Stimulated activated CD8-positive, alpha-beta memory T cell treated with anti-CD3 and anti-CD28 coated beads, Interleukin-15, amount 100 ng/mL, for 4 hours (primary cell): ENCODE measurements at regions not wholly inside any gene's neighbourhood (a gene's known extent, or its start where the extent isn't known, plus 50 kb on each side); places are given as distances from the start of the nearest gene placed in this dataset.
"Not testable (repeated sequence)": the region's sequence is repeated elsewhere in the genome, so short reads cannot be mapped to it uniquely, and the experiment has no call there.

Experiments
- DNase-seq, 2 donors: peaks; one replicate each; pipeline ENCODE4 v3.0.0-alpha.2; 2020; ENCODE audit warnings: low read depth in 2 of 2

- DNase-seq, result no peak
These were observed 83.3 kb upstream of the PAX2 start for GRCh38 chr10:100662067-100662466.

GRCh38 chr10:100664316-100665149 lies 80.8 kb upstream of the PAX2 start:
- DNase-seq, result no peak

GRCh38 chr10:100666634-100667033 lies 78.7 kb upstream of the PAX2 start:
- DNase-seq, result not testable (repeated sequence)

GRCh38 chr10:100669616-100670015 lies 75.8 kb upstream of the PAX2 start:
- no peak for DNase-seq

GRCh38 chr10:100670368-100670767 lies 75.0 kb upstream of the PAX2 start:
- no peak for DNase-seq

- peak in 1 of 2 donors; percentile 13 for DNase-seq
These were observed 74.4 kb upstream of the PAX2 start for GRCh38 chr10:100670828-100671479.

GRCh38 chr10:100672199-100672598 lies 73.2 kb upstream of the PAX2 start:
- DNase-seq, result no peak

- no peak for DNase-seq
These were observed 68.0 kb upstream of the PAX2 start for GRCh38 chr10:100677290-100677945.

GRCh38 chr10:100679327-100679726 lies 66.1 kb upstream of the PAX2 start:
- no peak for DNase-seq

- DNase-seq, result no peak
These were observed 62.4 kb upstream of the PAX2 start for GRCh38 chr10:100683004-100683403.

- no peak for DNase-seq
These were observed 61.7 kb upstream of the PAX2 start for GRCh38 chr10:100683545-100684300.

GRCh38 chr10:100684688-100685235 lies 60.6 kb upstream of the PAX2 start:
- DNase-seq, result no peak

- DNase-seq, result no peak
These were observed 60.1 kb upstream of the PAX2 start for GRCh38 chr10:100685331-100685730.

GRCh38 chr10:100687143-100688003 lies 58.0 kb upstream of the PAX2 start:
- DNase-seq, result no peak

- DNase-seq, result no peak
These were observed 57.2 kb upstream of the PAX2 start for GRCh38 chr10:100688201-100688600.

GRCh38 chr10:100693821-100694220 lies 51.6 kb upstream of the PAX2 start:
- DNase-seq, result no peak
